Smooth muscle cell of the brain vasculature (primary cell): ENCODE measurements at regions not wholly inside any gene's neighbourhood (a gene's known extent, or its start where the extent isn't known, plus 50 kb on each side); places are given as distances from the start of the nearest gene placed in this dataset.

Source experiments
- DNase-seq: peaks from one replicate; pipeline ENCODE4 v3.0.0-alpha.2; 2012; ENCODE audit warnings: low read depth, low spot score

- DNase-seq = peak; percentile 24
These were observed 79.4 kb upstream of the ATP11B start for GRCh38 chr3:182713743-182714517.

GRCh38 chr3:182715006-182715405 is 78.3 kb upstream of the ATP11B start:
- no peak for DNase-seq

GRCh38 chr3:182716114-182716688 is 77.1 kb upstream of the ATP11B start:
- DNase-seq = no peak

GRCh38 chr3:182717216-182717615 is 76.1 kb upstream of the ATP11B start:
- DNase-seq = no peak

- DNase-seq = no peak
These were observed 70.4 kb upstream of the ATP11B start for GRCh38 chr3:182722907-182723306.

- no peak for DNase-seq
These were observed 69.7 kb upstream of the ATP11B start for GRCh38 chr3:182723596-182723995.

GRCh38 chr3:182725372-182726251 is 67.7 kb upstream of the ATP11B start:
- DNase-seq = no peak

- DNase-seq = no peak
These were observed 66.8 kb upstream of the ATP11B start for GRCh38 chr3:182726258-182727142.

GRCh38 chr3:182728238-182728637 is 65.1 kb upstream of the ATP11B start:
- DNase-seq = no peak

GRCh38 chr3:182729903-182730674 is 63.2 kb upstream of the ATP11B start:
- no peak for DNase-seq

- no peak for DNase-seq
These were observed 62.6 kb upstream of the ATP11B start for GRCh38 chr3:182730675-182731042.

GRCh38 chr3:182731764-182732163 is 61.5 kb upstream of the ATP11B start:
- no peak for DNase-seq

- DNase-seq = no peak
These were observed 60.9 kb upstream of the ATP11B start for GRCh38 chr3:182732232-182733015.

- no peak for DNase-seq
These were observed 57.6 kb upstream of the ATP11B start for GRCh38 chr3:182735672-182736071.

GRCh38 chr3:182737825-182738224 is 55.5 kb upstream of the ATP11B start:
- no peak for DNase-seq

- DNase-seq = no peak
These were observed 54.5 kb upstream of the ATP11B start for GRCh38 chr3:182738583-182739411.

- no peak for DNase-seq
These were observed 53.7 kb upstream of the ATP11B start for GRCh38 chr3:182739619-182740018.

- no peak for DNase-seq
These were observed 52.6 kb upstream of the ATP11B start for GRCh38 chr3:182740710-182741109.

- DNase-seq = no peak
These were observed 52.1 kb upstream of the ATP11B start for GRCh38 chr3:182741214-182741613.
